Mesodermal cell (in vitro differentiated cells): ENCODE measurements at regions not wholly inside any gene's neighbourhood (a gene's known extent, or its start where the extent isn't known, plus 50 kb on each side); places are given as distances from the start of the nearest gene placed in this dataset.

Experiments used
- H3K27ac ChIP-seq: 2 replicates; pipeline ENCODE4 v1.7.0; 2013; ENCODE audit warnings: mild to moderate bottlenecking, low read depth, low read length, moderate library complexity; ENCODE audit not compliant: severe bottlenecking
- H3K36me3 ChIP-seq: 2 replicates; pipeline ENCODE4 v1.7.1; 2013; ENCODE audit warnings: mild to moderate bottlenecking, low read length, moderate library complexity; ENCODE audit not compliant: control insufficient read depth, insufficient read depth
- H3K4me1 ChIP-seq: one replicate; pipeline ENCODE4 v1.7.1; 2013; ENCODE audit warnings: mild to moderate bottlenecking, low read length; ENCODE audit not compliant: insufficient read depth, control insufficient read depth, poor library complexity, severe bottlenecking
- H3K4me3 ChIP-seq: 2 replicates; pipeline ENCODE4 v1.7.0; 2013; ENCODE audit warnings: low read length, control low read depth, mild to moderate bottlenecking; ENCODE audit not compliant: insufficient read depth, poor library complexity, severe bottlenecking; ENCODE audit errors: extremely low read depth
- H3K9me3 ChIP-seq: 2 replicates; pipeline ENCODE4 v1.7.1; 2013; ENCODE audit warnings: mild to moderate bottlenecking, low read length, moderate library complexity; ENCODE audit not compliant: control insufficient read depth
- WGBS, 2 experiments: methylation state at CpG; one replicate each; pipeline ENCODE4 v1.1.5; 2013; ENCODE audit warnings: missing lambda C conversion rate in 2 of 2; ENCODE audit not compliant: insufficient coverage in 2 of 2; 5-methylcytosine and 5-hydroxymethylcytosine counted together

- 60% methylated on average over 1 of the region's 3 CpGs; no CpG with 5 or more reads in 1 of the 2 experiments for WGBS, 2 experiments
- H3K4me1 ChIP-seq: peaks cover 8% of the 10 kb centered on the region
- no peak overlapping the region for H3K4me3 ChIP-seq
- no peaks in the 10 kb centered on the region for H3K9me3 ChIP-seq
- H3K27ac ChIP-seq: no peak overlapping the region
- no peaks in the 10 kb centered on the region for H3K36me3 ChIP-seq
These were observed 973.8 kb upstream of the GYPC start for GRCh38 chr2:125681976-125682805.

GRCh38 chr2:125684256-125684655, 971.7 kb upstream of the GYPC start:
- H3K4me3 ChIP-seq: no peak overlapping the region
- H3K4me1 ChIP-seq: peaks cover 8% of the 10 kb centered on the region
- no peaks in the 10 kb centered on the region for H3K36me3 ChIP-seq
- WGBS, 2 experiments: 100% methylated on average over 1 of the region's 2 CpGs
- H3K27ac ChIP-seq: no peak overlapping the region
- H3K9me3 ChIP-seq: no peaks in the 10 kb centered on the region

DNA sequence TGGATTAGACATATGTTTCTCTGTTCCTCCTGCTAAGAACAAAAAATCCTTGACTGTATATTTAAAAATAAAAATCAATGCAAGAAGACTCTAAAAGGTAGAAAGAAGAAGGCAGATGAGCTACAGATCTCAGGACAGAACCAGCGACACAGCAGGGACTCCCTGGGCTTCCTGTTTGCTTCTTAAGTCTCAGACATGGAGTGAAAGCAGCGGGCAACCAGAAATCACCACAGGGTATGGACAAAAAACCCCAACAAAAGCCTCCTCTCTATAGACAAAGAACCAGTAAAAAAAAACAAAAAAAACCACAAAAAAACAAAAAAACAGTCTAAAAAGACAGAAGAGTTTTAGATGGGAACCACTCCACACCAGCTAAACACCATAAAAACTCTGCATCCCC, 971.0 kb upstream of the GYPC start:
- no peaks in the 10 kb centered on the region for H3K36me3 ChIP-seq
- 43 to 80% methylated on average over 1 of the region's 2 CpGs for WGBS, 2 experiments

GRCh38 chr2:125696560-125696959, 959.4 kb upstream of the GYPC start:
- Histone ChIP-seq H3K36me3 (no peaks in the 10 kb centered on the region), H3K9me3 (no peaks in the 10 kb centered on the region), H3K4me1 (no peaks in the 10 kb centered on the region), H3K4me3 (no peak overlapping the region), H3K27ac (no peak overlapping the region)
- no CpG with 5 or more reads among the region's 2 CpGs for WGBS, 2 experiments

More for the DNA sequence above, 971.0 kb upstream of the GYPC start:
- no peak overlapping the region for H3K4me3 ChIP-seq
- no peaks in the 10 kb centered on the region for H3K9me3 ChIP-seq
- no peak overlapping the region for H3K27ac ChIP-seq
- H3K4me1 ChIP-seq: peaks cover 5% of the 10 kb centered on the region

DNA sequence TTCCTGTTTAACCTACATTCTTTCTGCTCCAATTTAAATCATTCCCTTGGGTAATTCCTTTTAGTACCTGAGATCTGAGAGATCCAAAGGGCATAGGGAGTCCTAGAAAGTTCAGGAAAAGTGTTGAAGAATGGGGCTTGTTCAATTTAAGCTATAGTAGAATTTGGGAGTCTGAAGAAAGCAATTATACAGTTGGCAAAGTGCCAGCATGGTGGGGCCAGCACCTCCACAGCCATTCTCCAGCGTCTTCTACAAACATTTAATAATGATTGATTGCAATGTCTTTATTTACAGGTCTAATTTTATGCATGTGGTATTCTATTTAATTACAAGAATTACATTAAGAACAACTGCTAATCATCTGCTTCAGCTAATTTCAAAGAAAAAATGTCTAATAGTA, 957.7 kb upstream of the GYPC start:
- Histone ChIP-seq H3K4me1 (no peaks in the 10 kb centered on the region), H3K9me3 (no peaks in the 10 kb centered on the region), H3K4me3 (no peak overlapping the region), H3K27ac (no peak overlapping the region), H3K36me3 (no peaks in the 10 kb centered on the region)
- no CpG with 5 or more reads among the region's 1 CpG for WGBS, 2 experiments

GRCh38 chr2:125701070-125701469, 954.9 kb upstream of the GYPC start:
- no peaks in the 10 kb centered on the region for H3K36me3 ChIP-seq
- no peak overlapping the region for H3K27ac ChIP-seq
- H3K4me1 ChIP-seq: no peaks in the 10 kb centered on the region
- H3K4me3 ChIP-seq: no peak overlapping the region
- H3K9me3 ChIP-seq: no peaks in the 10 kb centered on the region
- WGBS, 2 experiments: no CpG with 5 or more reads among the region's 2 CpGs

DNA sequence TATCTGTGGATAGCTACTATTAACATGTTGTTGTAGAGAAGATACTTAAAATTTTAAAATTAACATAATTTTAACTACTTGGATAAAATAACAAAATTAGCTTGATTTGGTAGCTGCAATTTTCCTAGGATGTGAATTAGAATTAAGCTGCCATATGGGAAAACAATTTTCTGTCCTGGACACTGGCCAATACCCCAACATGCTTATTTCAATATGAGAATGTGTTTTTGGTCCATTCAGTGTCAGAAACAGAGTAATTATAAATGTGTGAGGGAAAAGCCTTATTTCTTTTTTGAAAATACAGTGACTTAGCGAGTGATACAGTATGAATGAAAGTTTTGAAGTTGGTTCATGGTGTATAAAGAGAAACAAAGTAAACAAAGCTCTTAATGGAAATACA, 948.3 kb upstream of the GYPC start:
- Histone ChIP-seq H3K4me1 (no peaks in the 10 kb centered on the region), H3K36me3 (no peaks in the 10 kb centered on the region), H3K27ac (no peak overlapping the region), H3K4me3 (no peak overlapping the region), H3K9me3 (no peaks in the 10 kb centered on the region)
- WGBS, 2 experiments: 71 to 100% methylated on average over 1 of the region's 1 CpG

DNA sequence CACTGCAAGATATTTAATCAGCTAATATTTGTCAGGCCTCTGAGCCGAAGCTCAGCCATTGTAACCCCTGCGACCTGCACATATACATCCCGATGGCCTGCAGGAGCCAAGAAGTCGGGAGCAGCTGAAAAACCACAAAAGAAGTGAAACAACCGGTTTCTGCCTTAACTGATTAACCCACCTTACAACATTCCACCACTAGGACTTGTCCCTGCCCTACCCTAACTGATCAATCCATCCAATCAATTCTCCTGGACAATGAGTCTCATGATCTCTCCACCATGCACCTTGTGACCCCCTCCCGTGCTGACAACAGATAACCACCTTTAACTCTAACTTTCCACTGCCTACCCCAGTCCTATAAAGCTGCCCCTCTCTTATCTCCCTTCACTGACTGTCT, 945.4 kb upstream of the GYPC start:
- Histone ChIP-seq H3K27ac (no peak overlapping the region), H3K4me1 (no peaks in the 10 kb centered on the region), H3K36me3 (no peaks in the 10 kb centered on the region), H3K4me3 (no peak overlapping the region), H3K9me3 (no peaks in the 10 kb centered on the region)
- 72 to 82% methylated on average over 6 of the region's 6 CpGs for WGBS, 2 experiments

- H3K4me1 ChIP-seq: no peaks in the 10 kb centered on the region
- H3K36me3 ChIP-seq: no peaks in the 10 kb centered on the region
- 88% methylated on average over 1 of the region's 1 CpG; no CpG with 5 or more reads in 1 of the 2 experiments for WGBS, 2 experiments
- H3K27ac ChIP-seq: no peak overlapping the region
- no peak overlapping the region for H3K4me3 ChIP-seq
- H3K9me3 ChIP-seq: no peaks in the 10 kb centered on the region
These were observed 944.9 kb upstream of the GYPC start for GRCh38 chr2:125711075-125711474.

DNA sequence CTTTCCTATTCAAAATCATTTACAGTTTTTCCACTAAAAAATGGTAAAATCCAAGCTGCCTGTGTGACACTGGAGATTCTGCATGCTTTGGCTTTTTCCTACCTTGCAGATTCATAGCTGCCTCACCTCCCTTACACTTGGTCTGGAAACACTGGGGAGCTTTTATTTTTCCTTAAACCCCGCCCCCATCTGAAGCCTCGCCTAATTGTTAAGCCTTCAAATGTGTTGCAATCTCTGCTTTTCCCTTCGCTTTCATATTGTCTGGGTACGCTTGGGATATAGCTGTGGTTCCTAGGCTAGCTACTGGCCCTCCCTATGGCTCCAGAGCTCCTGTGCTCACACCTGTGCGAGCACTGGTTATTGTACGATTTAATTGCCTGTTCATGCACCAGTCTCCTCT, 942.4 kb upstream of the GYPC start:
- Histone ChIP-seq H3K9me3 (no peaks in the 10 kb centered on the region), H3K36me3 (no peaks in the 10 kb centered on the region), H3K4me3 (no peak overlapping the region), H3K27ac (no peak overlapping the region), H3K4me1 (no peaks in the 10 kb centered on the region)
- WGBS, 2 experiments: 89 to 95% methylated on average over 6 of the region's 6 CpGs

- H3K27ac ChIP-seq: no peak overlapping the region
- no peak overlapping the region for H3K4me3 ChIP-seq
- H3K4me1 ChIP-seq: no peaks in the 10 kb centered on the region
- H3K36me3 ChIP-seq: no peaks in the 10 kb centered on the region
- no peaks in the 10 kb centered on the region for H3K9me3 ChIP-seq
- 87 to 91% methylated on average over 12 to 13 of the region's 14 CpGs for WGBS, 2 experiments
These were observed 934.8 kb upstream of the GYPC start for GRCh38 chr2:125721072-125721721.
